T47D (cell line): ENCODE measurements at regions not wholly inside any gene's neighbourhood (a gene's known extent, or its start where the extent isn't known, plus 50 kb on each side); places are given as distances from the start of the nearest gene placed in this dataset.

Experiments used
- DNase-seq, 2 experiments: peaks; one replicate each; pipeline versions ENCODE4 v3.0.0 to v3.0.0-alpha.2; 2011 to 2012; ENCODE audit warnings: low read depth in 1 of 2, low spot score in 1 of 2
- JUND ChIP-seq: IDR thresholded peaks from 2 replicates; pipeline ENCODE4 v1.6.1; 2012; ENCODE audit warnings: low read depth
- in situ Hi-C: cut with HindIII; loops from 2 replicates; pipeline ENCODE4 v1.10.0; 2016; ENCODE audit warnings: low sequenced_read_pairs, low pct_unique_long_range_greater_than_20kb

- in situ Hi-C loops, result no loop called here
- DNase-seq, result no peak
- no peak for TF ChIP-seq JUND
Observed at GRCh38 chr5:138650196-138650595, 75.0 kb upstream of the HSPA9 start.

DNA sequence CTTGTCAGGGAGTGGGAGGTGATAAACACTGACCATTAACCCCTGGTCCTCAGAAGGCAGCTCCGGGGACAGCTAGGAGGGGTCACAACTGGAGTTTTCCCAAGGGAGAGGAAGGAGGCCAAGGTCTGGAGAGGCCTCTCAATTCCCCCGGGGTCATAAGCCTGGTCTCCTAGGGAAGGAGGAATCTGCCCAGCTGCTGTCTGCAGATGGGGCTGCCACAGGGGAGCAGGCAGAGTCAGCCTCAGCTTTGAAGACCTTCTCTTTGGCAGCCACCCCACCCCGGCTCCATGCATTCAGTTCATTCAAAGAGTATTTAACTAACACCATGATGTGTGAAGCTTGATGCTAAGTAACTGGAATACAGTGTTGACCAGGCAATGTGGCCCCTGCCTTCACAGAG is 74.6 kb upstream of the HSPA9 start:
- in situ Hi-C loops, result no loop called here
- no peak for DNase-seq
- TF ChIP-seq JUND, result no peak

DNA sequence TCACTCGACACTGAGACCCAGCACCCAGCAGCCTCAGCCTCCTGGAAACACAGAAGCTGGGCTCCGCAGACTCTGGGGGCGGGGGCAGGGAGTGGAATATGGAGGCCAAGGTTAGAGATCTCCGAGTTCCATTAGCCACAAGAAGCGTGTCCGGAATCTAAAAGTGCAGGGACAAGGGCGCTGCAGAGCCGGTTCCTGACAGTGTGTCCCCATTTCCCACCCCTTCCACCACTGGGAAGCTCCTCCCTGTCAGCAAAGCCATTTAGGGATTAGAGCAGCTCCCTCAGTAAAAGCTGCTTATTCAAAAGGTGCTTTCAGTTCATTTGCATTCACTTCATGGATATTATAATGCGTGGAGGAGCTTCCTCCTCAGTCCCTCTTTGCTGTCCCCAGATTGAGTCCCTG is 74.1 kb upstream of the HSPA9 start:
- TF ChIP-seq JUND, result no peak
- no peak for DNase-seq
- in situ Hi-C loops, result no loop called here

GRCh38 chr5:138648841-138649240 is 73.6 kb upstream of the HSPA9 start:
- no peak for TF ChIP-seq JUND
- in situ Hi-C loops, result no loop called here
- no peak for DNase-seq

- in situ Hi-C loops, result no loop called here
- no peak for DNase-seq
- no peak for TF ChIP-seq JUND
Observed at GRCh38 chr5:138647794-138648410, 72.7 kb upstream of the HSPA9 start.

GRCh38 chr5:138647261-138647788 is 72.1 kb upstream of the HSPA9 start:
- DNase-seq, result no peak
- TF ChIP-seq JUND, result no peak
- in situ Hi-C loops, result no loop called here

DNA sequence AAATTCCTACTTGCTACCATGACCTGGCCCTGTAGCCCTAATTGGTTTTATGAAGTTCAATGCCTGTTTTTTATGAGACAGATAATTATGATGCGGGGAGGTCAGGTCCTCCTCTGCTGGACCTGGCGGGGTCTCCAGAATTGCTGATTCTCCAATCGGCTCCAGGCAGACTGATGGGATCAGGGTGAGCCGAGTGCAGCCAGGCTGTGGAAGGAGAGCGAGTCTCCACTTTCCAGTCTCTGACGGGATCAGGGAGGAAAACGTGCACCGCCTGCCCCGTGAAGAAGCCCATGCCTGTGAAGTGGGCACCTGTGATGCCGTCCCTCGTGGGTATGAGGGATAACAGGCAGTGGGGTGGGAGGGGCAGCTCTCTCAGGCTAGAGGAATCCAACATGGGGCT is 71.5 kb upstream of the HSPA9 start:
- TF ChIP-seq JUND, result no peak
- no peak for DNase-seq
- in situ Hi-C loops, result no loop called here

DNA sequence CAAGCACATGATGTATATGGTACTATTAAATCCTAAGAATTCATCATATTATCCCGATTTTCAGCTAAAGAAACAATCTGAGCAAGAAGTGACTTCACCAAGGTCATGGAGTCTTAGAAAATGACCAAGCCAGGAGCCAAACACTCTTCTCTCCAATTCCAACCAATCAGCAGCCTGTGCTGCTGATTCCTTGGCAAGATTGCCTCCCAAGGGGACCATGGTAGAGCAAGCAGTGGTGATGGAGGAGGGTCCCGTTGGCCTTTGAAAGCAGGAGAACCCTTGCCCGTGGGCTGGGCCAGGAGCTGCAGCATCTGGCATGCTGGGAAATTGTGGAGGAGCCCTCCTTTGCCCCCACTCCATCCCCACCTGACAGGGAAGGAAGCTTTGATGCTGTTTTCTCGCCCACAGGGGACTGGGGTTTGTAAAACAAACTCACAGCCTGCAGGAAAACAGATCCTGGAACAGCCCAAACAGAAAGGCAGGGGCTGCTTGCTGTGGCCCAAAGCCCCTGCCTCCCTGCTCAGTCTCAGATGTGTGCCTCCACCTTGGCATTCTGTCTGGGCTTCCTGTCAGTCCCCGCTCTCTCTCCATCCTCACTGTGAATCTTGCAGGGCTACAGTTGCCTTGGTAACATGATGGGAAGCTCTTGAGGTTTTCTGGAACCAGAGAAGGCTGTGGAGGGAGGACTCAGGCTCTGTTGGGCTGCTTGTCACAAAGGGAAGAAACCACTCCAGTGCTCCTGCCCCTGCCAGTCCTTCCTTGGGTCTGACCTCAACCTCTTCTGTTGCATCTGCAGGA is 70.8 kb upstream of the HSPA9 start:
- in situ Hi-C loops, result no loop called here
- DNase-seq, result no peak
- TF ChIP-seq JUND, result no peak

DNA sequence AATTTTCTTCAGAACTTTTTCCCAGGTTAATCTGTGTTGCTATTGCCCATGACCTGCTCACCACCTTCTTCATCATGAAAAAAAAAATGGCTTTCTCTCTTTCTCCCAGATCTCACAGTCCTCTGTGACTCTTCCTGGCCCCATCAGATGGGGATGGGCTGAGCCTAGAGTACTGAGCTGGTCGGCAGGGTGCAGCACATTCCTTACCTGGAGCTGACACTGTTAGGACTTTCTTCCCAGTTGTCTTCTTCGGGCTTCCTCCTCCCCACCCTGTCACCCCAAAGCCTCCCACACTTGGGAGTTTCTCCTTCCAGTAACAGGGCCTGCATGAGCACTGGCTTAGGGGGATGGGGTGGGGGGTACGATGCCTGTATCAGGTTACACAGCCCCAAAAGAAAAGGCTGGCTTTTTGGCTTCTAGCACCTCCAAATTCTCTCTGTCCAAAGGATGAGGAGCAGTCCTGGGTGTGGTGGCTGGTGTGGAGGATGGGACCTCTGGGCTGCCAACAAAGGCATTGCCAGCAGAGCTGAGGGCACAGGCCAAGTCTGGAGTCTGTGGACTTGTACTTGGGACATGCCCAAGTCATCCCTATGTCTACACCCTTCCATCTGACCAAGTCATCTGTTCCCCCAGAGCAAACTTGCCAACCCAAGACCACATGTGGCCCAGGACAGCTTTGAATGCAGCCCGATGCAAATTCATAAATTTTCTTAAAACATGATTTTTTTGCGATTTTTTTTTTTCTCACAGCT is 68.0 kb upstream of the HSPA9 start:
- TF ChIP-seq JUND, result no peak
- in situ Hi-C loops, result no loop called here

GRCh38 chr5:138641547-138642298 is 66.5 kb upstream of the HSPA9 start:
- no peak for TF ChIP-seq JUND
- DNase-seq, result peak in 1 of 2 experiments; percentile 79
- in situ Hi-C loops, result no loop called here

More for the DNA sequence above, 68.0 kb upstream of the HSPA9 start:
- DNase-seq, result no peak

DNA sequence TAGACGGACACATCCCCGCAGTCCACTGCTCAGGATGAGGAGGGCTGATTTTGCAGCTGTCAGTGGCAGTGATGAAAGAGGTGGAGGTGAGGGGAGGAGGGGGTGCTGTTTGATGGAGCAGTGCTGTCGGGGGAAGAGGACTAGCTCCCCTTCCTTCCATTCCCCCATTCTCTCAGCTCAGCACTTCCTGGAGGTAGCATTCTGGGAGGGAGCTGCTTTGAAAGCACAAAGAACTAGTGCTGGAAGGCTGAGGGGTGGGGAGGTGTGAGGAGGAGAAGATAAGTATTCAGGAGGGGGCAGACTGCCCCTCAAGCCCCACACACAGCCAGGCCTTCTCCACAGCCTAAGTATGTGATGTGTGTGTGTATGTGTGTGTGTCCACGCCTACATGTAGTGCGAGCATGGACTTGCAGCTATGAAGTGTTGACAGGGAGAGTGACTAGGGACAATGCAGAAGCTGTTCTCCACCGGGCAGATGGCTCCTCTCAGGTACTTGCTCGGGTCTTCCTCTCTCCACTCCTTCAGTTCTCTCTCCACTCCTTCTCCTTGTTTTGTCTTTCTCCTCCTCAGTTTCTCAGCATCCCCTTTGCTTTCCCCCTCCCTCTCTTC is 65.5 kb upstream of the HSPA9 start:
- TF ChIP-seq JUND, result no peak
- in situ Hi-C loops, result no loop called here
- no peak for DNase-seq

- DNase-seq, result no peak
- in situ Hi-C loops, result no loop called here
- no peak for TF ChIP-seq JUND
Observed at GRCh38 chr5:138640138-138640537, 64.9 kb upstream of the HSPA9 start.
